ENCODE measurements at regions not wholly inside any gene's neighbourhood (a gene's known extent, or its start where the extent isn't known, plus 50 kb on each side); places are given as distances from the start of the nearest gene placed in this dataset.

DNA sequence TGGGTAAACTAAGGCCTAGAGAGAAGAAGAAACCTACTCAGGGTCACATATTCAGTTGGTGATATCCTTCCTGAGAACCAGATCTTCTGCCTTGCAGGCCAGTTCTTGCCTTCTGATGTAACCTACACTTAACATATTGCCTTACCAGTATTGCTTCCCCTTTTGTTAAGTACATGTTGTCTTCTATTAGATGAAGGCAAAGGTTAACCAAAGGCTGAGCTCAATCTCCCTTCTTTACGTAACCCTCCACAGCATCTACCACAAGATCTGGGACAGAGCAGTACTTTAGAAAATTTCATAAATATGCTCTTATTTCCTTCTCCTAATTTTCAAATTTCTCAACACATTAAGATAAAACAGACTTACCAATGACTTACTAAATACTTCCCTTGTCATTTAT is 474.4 kb downstream of the SH2D1A start:
- TF ChIP-seq, protein P1, sequence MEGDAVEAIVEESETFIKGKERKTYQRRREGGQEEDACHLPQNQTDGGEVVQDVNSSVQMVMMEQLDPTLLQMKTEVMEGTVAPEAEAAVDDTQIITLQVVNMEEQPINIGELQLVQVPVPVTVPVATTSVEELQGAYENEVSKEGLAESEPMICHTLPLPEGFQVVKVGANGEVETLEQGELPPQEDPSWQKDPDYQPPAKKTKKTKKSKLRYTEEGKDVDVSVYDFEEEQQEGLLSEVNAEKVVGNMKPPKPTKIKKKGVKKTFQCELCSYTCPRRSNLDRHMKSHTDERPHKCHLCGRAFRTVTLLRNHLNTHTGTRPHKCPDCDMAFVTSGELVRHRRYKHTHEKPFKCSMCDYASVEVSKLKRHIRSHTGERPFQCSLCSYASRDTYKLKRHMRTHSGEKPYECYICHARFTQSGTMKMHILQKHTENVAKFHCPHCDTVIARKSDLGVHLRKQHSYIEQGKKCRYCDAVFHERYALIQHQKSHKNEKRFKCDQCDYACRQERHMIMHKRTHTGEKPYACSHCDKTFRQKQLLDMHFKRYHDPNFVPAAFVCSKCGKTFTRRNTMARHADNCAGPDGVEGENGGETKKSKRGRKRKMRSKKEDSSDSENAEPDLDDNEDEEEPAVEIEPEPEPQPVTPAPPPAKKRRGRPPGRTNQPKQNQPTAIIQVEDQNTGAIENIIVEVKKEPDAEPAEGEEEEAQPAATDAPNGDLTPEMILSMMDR (IDR thresholded peaks at IDR 0.05) = no peak
- TF ChIP-seq EZH2 (IDR thresholded peaks at IDR 0.05) (no peak), EZH2phosphoT487 (IDR thresholded peaks at IDR 0.05) (no peak)
